Hepatocyte (in vitro differentiated cells): ENCODE measurements at regions not wholly inside any gene's neighbourhood (a gene's known extent, or its start where the extent isn't known, plus 50 kb on each side); places are given as distances from the start of the nearest gene placed in this dataset.

ENCODE experiments used
- DNase-seq: peaks from one replicate; pipeline ENCODE4 v3.0.0-alpha.2; 2016; ENCODE audit warnings: low spot score
- H2AFZ ChIP-seq: fragments of 200-600 bp; sonication (generic); 2 replicates; pipeline ENCODE4 v1.6.0; 2016; ENCODE audit warnings: antibody characterized with exemption, mild to moderate bottlenecking
- H3K27ac ChIP-seq: fragments of 200-600 bp; sonication (generic); 2 replicates; pipeline ENCODE4 v1.5.1; 2016; ENCODE audit warnings: mild to moderate bottlenecking
- H3K27me3 ChIP-seq: fragments of 200-600 bp; sonication (generic); 2 replicates; pipeline ENCODE4 v1.6.1; 2016
- H3K36me3 ChIP-seq: fragments of 200-600 bp; sonication (generic); replicated peaks from 2 replicates; pipeline ENCODE4 v1.5.1; 2016; ENCODE audit warnings: low read depth; ENCODE audit not compliant: insufficient read depth
- H3K4me1 ChIP-seq: fragments of 200-600 bp; sonication (generic); 2 replicates; pipeline ENCODE4 v1.5.1; 2016; ENCODE audit warnings: mild to moderate bottlenecking, moderate library complexity; ENCODE audit not compliant: insufficient read depth
- H3K4me2 ChIP-seq: fragments of 200-600 bp; sonication (generic); 2 replicates; pipeline ENCODE4 v1.6.0; 2016
- H3K4me3 ChIP-seq: fragments of 200-600 bp; sonication (generic); 2 replicates; pipeline ENCODE4 v1.5.1; 2016; ENCODE audit warnings: mild to moderate bottlenecking
- H3K79me2 ChIP-seq: fragments of 200-600 bp; sonication (generic); 2 replicates; pipeline ENCODE4 v1.6.0; 2017; ENCODE audit warnings: mild to moderate bottlenecking
- H3K9me2 ChIP-seq: fragments of 200-600 bp; sonication (generic); replicated peaks from 2 replicates; pipeline ENCODE4 v1.6.0; 2017; ENCODE audit warnings: mild to moderate bottlenecking; ENCODE audit not compliant: insufficient read depth
- H3K9me3 ChIP-seq: fragments of 200-600 bp; sonication (generic); 2 replicates; pipeline ENCODE4 v1.5.1; 2016; ENCODE audit warnings: low read depth, mild to moderate bottlenecking
- H4K20me1 ChIP-seq: fragments of 200-600 bp; sonication (generic); 2 replicates; pipeline ENCODE4 v1.6.0; 2016; ENCODE audit warnings: mild to moderate bottlenecking; ENCODE audit not compliant: insufficient read depth, poor library complexity, severe bottlenecking
- CTCF ChIP-seq: fragments of 200-600 bp; sonication (generic); IDR thresholded peaks from 2 replicates; pipeline ENCODE4 v1.5.1; 2016; ENCODE audit warnings: antibody characterized with exemption, mild to moderate bottlenecking; ENCODE audit not compliant: poor library complexity
- EZH2 ChIP-seq: fragments of 200-600 bp; sonication (generic); IDR thresholded peaks from 2 replicates; pipeline ENCODE4 v1.6.1; 2016; ENCODE audit warnings: antibody characterized with exemption, mild to moderate bottlenecking, borderline replicate concordance
- EZH2phosphoT487 ChIP-seq: fragments of 200-600 bp; sonication (generic); IDR thresholded peaks from one replicate; pipeline ENCODE4 v1.6.1; 2018; ENCODE audit warnings: antibody characterized with exemption, mild to moderate bottlenecking, low read depth, moderate library complexity; ENCODE audit not compliant: unreplicated experiment, severe bottlenecking
- WGBS: methylation state at CpG from one replicate; pipeline ENCODE4 v1.1.6; 2016; ENCODE audit warnings: low lambda C conversion rate; ENCODE audit errors: missing lambda C conversion rate; 5-methylcytosine and 5-hydroxymethylcytosine counted together

- Histone ChIP-seq H3K9me2 (no peaks in the 10 kb centered on the region), H3K4me2 (no peak overlapping the region), H3K4me1 (peaks cover 12% of the 10 kb centered on the region), H3K36me3 (no peaks in the 10 kb centered on the region), H3K4me3 (no peak overlapping the region), H3K79me2 (no peaks in the 10 kb centered on the region), H2AFZ (no peak overlapping the region), H4K20me1 (no peaks in the 10 kb centered on the region), H3K9me3 (no peaks in the 10 kb centered on the region), H3K27ac (no peak overlapping the region), H3K27me3 (no peaks in the 10 kb centered on the region)
- 88% methylated on average over 2 of the region's 2 CpGs for WGBS
- DNase-seq, result no peak
- no peak for TF ChIP-seq CTCF
- no peak for TF ChIP-seq EZH2
- TF ChIP-seq EZH2phosphoT487, result no peak
Measured at GRCh38 chr10:28798964-28799363, 121.6 kb downstream of the BAMBI start.

GRCh38 chr10:28800144-28800543 is 122.8 kb downstream of the BAMBI start:
- no peaks in the 10 kb centered on the region for H4K20me1 ChIP-seq
- H3K9me3 ChIP-seq, result no peaks in the 10 kb centered on the region
- 28% methylated on average over 5 of the region's 5 CpGs for WGBS

GRCh38 chr10:28801247-28801646 is 123.9 kb downstream of the BAMBI start:
- H2AFZ ChIP-seq, result no peak overlapping the region
- no peaks in the 10 kb centered on the region for H3K9me2 ChIP-seq
- 98% methylated on average over 5 of the region's 5 CpGs for WGBS
- H3K4me1 ChIP-seq, result peaks cover 19% of the 10 kb centered on the region
- no peaks in the 10 kb centered on the region for H3K36me3 ChIP-seq
- no peaks in the 10 kb centered on the region for H3K9me3 ChIP-seq
- no peaks in the 10 kb centered on the region for H3K27me3 ChIP-seq
- TF ChIP-seq EZH2phosphoT487 (no peak), EZH2 (no peak), CTCF (no peak)
- no peaks in the 10 kb centered on the region for H4K20me1 ChIP-seq
- H3K27ac ChIP-seq, result no peak overlapping the region
- DNase-seq, result no peak
- H3K4me3 ChIP-seq, result no peak overlapping the region
- H3K4me2 ChIP-seq, result no peak overlapping the region
- H3K79me2 ChIP-seq, result no peaks in the 10 kb centered on the region

More at GRCh38 chr10:28800144-28800543, 122.8 kb downstream of the BAMBI start:
- Histone ChIP-seq H3K4me3 (no peak overlapping the region), H3K79me2 (no peaks in the 10 kb centered on the region), H3K9me2 (no peaks in the 10 kb centered on the region), H3K36me3 (no peaks in the 10 kb centered on the region), H3K4me1 (peaks cover 12% of the 10 kb centered on the region), H3K27me3 (no peaks in the 10 kb centered on the region), H3K4me2 (peak overlapping the region; percentile 55), H3K27ac (no peak overlapping the region), H2AFZ (no peak overlapping the region)
- peak; percentile 19 for DNase-seq
- no peak for TF ChIP-seq EZH2
- TF ChIP-seq EZH2phosphoT487, result peak; percentile 43

GRCh38 chr10:28801869-28802268 is 124.5 kb downstream of the BAMBI start:
- H3K79me2 ChIP-seq, result no peaks in the 10 kb centered on the region
- no peaks in the 10 kb centered on the region for H3K36me3 ChIP-seq
- WGBS, result 59% methylated on average over 1 of the region's 1 CpG
- no peaks in the 10 kb centered on the region for H4K20me1 ChIP-seq
- H2AFZ ChIP-seq, result no peak overlapping the region
- no peak overlapping the region for H3K4me3 ChIP-seq
- TF ChIP-seq EZH2phosphoT487, result no peak
- DNase-seq, result no peak
- H3K4me1 ChIP-seq, result peaks cover 25% of the 10 kb centered on the region
- no peaks in the 10 kb centered on the region for H3K27me3 ChIP-seq
- H3K9me2 ChIP-seq, result no peaks in the 10 kb centered on the region
- no peak overlapping the region for H3K4me2 ChIP-seq
- H3K9me3 ChIP-seq, result no peaks in the 10 kb centered on the region
- H3K27ac ChIP-seq, result no peak overlapping the region

GRCh38 chr10:28805390-28805789 is 128.1 kb downstream of the BAMBI start:
- Histone ChIP-seq H3K9me3 (no peaks in the 10 kb centered on the region), H3K27ac (no peak overlapping the region), H3K4me2 (no peak overlapping the region), H3K4me1 (peaks cover 43% of the 10 kb centered on the region), H3K36me3 (no peaks in the 10 kb centered on the region), H2AFZ (no peak overlapping the region), H3K9me2 (no peaks in the 10 kb centered on the region), H3K4me3 (no peak overlapping the region), H3K27me3 (no peaks in the 10 kb centered on the region), H3K79me2 (no peaks in the 10 kb centered on the region), H4K20me1 (no peaks in the 10 kb centered on the region)
- TF ChIP-seq EZH2phosphoT487, result no peak
- no peak for TF ChIP-seq CTCF
- TF ChIP-seq EZH2, result no peak
- WGBS, result 94% methylated on average over 1 of the region's 1 CpG
- DNase-seq, result no peak
